ENCODE measurements at regions not wholly inside any gene's neighbourhood (a gene's known extent, or its start where the extent isn't known, plus 50 kb on each side); places are given as distances from the start of the nearest gene placed in this dataset.
A peak's percentile ranks its signal among the peaks of the same experiment; 100 is the strongest.

DNA sequence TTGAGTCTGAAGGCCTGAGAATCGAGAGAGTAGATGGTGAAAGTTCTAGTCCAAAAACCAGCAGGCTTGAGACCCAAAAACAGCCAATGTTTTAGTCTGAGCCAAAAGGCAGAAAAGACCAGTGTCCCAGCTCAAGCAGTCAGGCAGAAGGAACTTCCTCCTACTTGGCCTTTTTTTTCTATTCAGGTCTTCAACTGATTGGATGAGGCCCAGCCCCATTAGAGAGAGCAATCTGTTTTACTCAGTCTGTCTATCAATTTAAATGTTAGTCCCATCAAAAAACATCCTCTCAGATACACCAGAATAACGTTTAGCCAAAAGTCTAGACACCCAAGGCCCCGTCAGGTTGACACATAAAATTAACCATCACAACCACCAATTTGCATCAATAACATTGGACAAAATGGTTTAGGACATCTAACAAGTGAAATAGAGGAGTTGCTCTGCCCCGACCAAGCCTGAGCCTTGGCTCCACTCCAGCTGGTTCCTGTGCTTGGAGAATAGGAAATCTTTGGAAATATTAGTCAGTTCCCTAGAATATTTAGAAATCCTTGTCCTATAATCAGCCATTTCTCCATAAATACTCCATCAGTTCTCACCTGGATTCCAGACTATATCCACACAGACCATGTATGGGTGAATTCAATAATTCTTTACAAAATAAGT is 51.4 kb upstream of the LIPC start:
- H3K9me3 ChIP-seq, result 0 out of 3 replicates have a peak, but pooled peaks cover 3% of the 10 kb centered on the region
- WGBS (ENCODE audit: missing lambda C conversion rate), result 59% methylated on average over 4 of the region's 4 CpGs
- H3K27ac ChIP-seq, result 0 out of 6 replicates have a peak overlapping the region, but pooled peaks of 1 of the 2 experiments have one; percentile 15
- ChIA-PET POLR2A (no interaction called here), CTCF (interaction anchor here (0.6 to 1.1 kb wide), 2 partner anchors 39 to 133 kb away, joined by 3 to 4 read pairs; no protein-coding TSS in a partner anchor)
- no peak overlapping the region for H3K4me2 ChIP-seq
- H3K4me1 ChIP-seq, result peaks cover 9% of the 10 kb centered on the region
- no peak overlapping the region for H3K4me3 ChIP-seq
- ATAC-seq (no peak), FAIRE-seq (no peak), DNase-seq (ENCODE audit: low read depth in 1 of 2, low spot score in 1 of 2) (no peak)
- no peak for TF ChIP-seq ZNF302 (CRISPR knock-in tag; IDR thresholded peaks at IDR 0.05)
- no peak for TF ChIP-seq JUNB (IDR thresholded peaks at IDR 0.05)
- TF ChIP-seq HEYL (CRISPR knock-in tag; IDR thresholded peaks at IDR 0.05), result no peak
- TF ChIP-seq FOSB (CRISPR knock-in tag; IDR thresholded peaks at IDR 0.05), result no peak
- TF ChIP-seq EP300 (IDR thresholded peaks at IDR 0.05), result no peak
- TF ChIP-seq, protein P1, sequence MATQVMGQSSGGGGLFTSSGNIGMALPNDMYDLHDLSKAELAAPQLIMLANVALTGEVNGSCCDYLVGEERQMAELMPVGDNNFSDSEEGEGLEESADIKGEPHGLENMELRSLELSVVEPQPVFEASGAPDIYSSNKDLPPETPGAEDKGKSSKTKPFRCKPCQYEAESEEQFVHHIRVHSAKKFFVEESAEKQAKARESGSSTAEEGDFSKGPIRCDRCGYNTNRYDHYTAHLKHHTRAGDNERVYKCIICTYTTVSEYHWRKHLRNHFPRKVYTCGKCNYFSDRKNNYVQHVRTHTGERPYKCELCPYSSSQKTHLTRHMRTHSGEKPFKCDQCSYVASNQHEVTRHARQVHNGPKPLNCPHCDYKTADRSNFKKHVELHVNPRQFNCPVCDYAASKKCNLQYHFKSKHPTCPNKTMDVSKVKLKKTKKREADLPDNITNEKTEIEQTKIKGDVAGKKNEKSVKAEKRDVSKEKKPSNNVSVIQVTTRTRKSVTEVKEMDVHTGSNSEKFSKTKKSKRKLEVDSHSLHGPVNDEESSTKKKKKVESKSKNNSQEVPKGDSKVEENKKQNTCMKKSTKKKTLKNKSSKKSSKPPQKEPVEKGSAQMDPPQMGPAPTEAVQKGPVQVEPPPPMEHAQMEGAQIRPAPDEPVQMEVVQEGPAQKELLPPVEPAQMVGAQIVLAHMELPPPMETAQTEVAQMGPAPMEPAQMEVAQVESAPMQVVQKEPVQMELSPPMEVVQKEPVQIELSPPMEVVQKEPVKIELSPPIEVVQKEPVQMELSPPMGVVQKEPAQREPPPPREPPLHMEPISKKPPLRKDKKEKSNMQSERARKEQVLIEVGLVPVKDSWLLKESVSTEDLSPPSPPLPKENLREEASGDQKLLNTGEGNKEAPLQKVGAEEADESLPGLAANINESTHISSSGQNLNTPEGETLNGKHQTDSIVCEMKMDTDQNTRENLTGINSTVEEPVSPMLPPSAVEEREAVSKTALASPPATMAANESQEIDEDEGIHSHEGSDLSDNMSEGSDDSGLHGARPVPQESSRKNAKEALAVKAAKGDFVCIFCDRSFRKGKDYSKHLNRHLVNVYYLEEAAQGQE (IDR thresholded peaks at IDR 0.05), result no peak
- TF ChIP-seq JUN (IDR thresholded peaks at IDR 0.05), result no peak

GRCh38 chr15:58381697-58382096 is 50.1 kb upstream of the LIPC start:
- no peak for ATAC-seq
- Histone ChIP-seq H3K9me3 (0 out of 3 replicates have a peak, but pooled peaks cover 3% of the 10 kb centered on the region), H3K4me3 (no peak overlapping the region), H3K27ac (peak overlapping the region in 1 of 2 experiments; percentile 17; a peak in 1 of 6 replicates), H3K4me1 (peaks cover 9% of the 10 kb centered on the region), H3K4me2 (no peak overlapping the region)
- 79% methylated on average over 4 of the region's 4 CpGs for WGBS (ENCODE audit: missing lambda C conversion rate)
- no peak for TF ChIP-seq TFCP2L1 (CRISPR knock-in tag; IDR thresholded peaks at IDR 0.05)
- no peak for TF ChIP-seq RARB (CRISPR knock-in tag; IDR thresholded peaks at IDR 0.05)
- TF ChIP-seq JUN (IDR thresholded peaks at IDR 0.05), result no peak
- no peak for TF ChIP-seq EHMT2 (IDR thresholded peaks at IDR 0.05; ENCODE audit: low read depth)
- TF ChIP-seq SREBF2 (IDR thresholded peaks at IDR 0.05), result no peak
- no peak for TF ChIP-seq NR3C1 (IDR thresholded peaks at IDR 0.05)
- TF ChIP-seq PBX3 (IDR thresholded peaks at IDR 0.05), result no peak
- no peak for TF ChIP-seq ZNF302 (CRISPR knock-in tag; IDR thresholded peaks at IDR 0.05)
- TF ChIP-seq, protein P2, sequence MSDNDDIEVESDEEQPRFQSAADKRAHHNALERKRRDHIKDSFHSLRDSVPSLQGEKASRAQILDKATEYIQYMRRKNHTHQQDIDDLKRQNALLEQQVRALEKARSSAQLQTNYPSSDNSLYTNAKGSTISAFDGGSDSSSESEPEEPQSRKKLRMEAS (IDR thresholded peaks at IDR 0.05), result no peak
- TF ChIP-seq NFE2L2 (conservative IDR thresholded peaks at IDR 0.05; ENCODE audit: low read length), result no peak
- no peak for TF ChIP-seq HOXB13 (CRISPR knock-in tag; IDR thresholded peaks at IDR 0.05; ENCODE audit: low read depth)
- TF ChIP-seq RNF2 (IDR thresholded peaks at IDR 0.05; ENCODE audit: borderline replicate concordance, low read depth), result no peak
- TF ChIP-seq MYC (IDR thresholded peaks at IDR 0.05; ENCODE audit: borderline replicate concordance, low read length), result no peak
- TF ChIP-seq, protein P3, sequence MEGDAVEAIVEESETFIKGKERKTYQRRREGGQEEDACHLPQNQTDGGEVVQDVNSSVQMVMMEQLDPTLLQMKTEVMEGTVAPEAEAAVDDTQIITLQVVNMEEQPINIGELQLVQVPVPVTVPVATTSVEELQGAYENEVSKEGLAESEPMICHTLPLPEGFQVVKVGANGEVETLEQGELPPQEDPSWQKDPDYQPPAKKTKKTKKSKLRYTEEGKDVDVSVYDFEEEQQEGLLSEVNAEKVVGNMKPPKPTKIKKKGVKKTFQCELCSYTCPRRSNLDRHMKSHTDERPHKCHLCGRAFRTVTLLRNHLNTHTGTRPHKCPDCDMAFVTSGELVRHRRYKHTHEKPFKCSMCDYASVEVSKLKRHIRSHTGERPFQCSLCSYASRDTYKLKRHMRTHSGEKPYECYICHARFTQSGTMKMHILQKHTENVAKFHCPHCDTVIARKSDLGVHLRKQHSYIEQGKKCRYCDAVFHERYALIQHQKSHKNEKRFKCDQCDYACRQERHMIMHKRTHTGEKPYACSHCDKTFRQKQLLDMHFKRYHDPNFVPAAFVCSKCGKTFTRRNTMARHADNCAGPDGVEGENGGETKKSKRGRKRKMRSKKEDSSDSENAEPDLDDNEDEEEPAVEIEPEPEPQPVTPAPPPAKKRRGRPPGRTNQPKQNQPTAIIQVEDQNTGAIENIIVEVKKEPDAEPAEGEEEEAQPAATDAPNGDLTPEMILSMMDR (IDR thresholded peaks at IDR 0.05), result no peak
- no peak for TF ChIP-seq CHD2 (IDR thresholded peaks at IDR 0.05; ENCODE audit: low read length, partially characterized antibody)
- no peak for TF ChIP-seq GATA3 (IDR thresholded peaks at IDR 0.05; ENCODE audit: borderline replicate concordance)
- TF ChIP-seq ZFP36 (IDR thresholded peaks at IDR 0.05; ENCODE audit: borderline replicate concordance, partially characterized antibody), result no peak
- no peak for TF ChIP-seq MAZ (IDR thresholded peaks at IDR 0.05; ENCODE audit: borderline replicate concordance, low read depth, low read length)
- TF ChIP-seq HMGXB4 (CRISPR knock-in tag; IDR thresholded peaks at IDR 0.05; ENCODE audit: borderline replicate concordance), result no peak
- ChIA-PET CTCF (interaction anchor here (0.7 to 1.6 kb wide), 5 partner anchors 8 to 697 kb away, joined by 3 to 5 read pairs (median 4); no protein-coding TSS in a partner anchor), POLR2A (no interaction called here)
- no peak for DNase-seq (ENCODE audit: low read depth in 1 of 2, low spot score in 1 of 2)
- no peak for FAIRE-seq
